Right lobe of liver (tissue), 4 donors: ENCODE measurements at regions not wholly inside any gene's neighbourhood (a gene's known extent, or its start where the extent isn't known, plus 50 kb on each side); places are given as distances from the start of the nearest gene placed in this dataset.

Source experiments
- CTCF ChIP-seq, 4 donors: fragments of 200-600 bp in 3 of 4; fragments of 450-650 bp in 1 of 4; IDR thresholded peaks; one replicate each; pipeline versions ENCODE4 v1.5.1 to v1.8.0; 2016 to 2022; ENCODE audit warnings: antibody characterized with exemption in 4 of 4, mild to moderate bottlenecking in 2 of 4
- POLR2A ChIP-seq: fragments of 450-650 bp; IDR thresholded peaks from one replicate; pipeline ENCODE4 v1.6.1; 2017; ENCODE audit warnings: antibody characterized with exemption, mild to moderate bottlenecking
- donor health status: DM: no; HTN: no; CAD: no.
- donor health status: DM: no; HTN: no; CAD: no.
- donor health status: DM: no; HTN: yes; CAD: no.

DNA sequence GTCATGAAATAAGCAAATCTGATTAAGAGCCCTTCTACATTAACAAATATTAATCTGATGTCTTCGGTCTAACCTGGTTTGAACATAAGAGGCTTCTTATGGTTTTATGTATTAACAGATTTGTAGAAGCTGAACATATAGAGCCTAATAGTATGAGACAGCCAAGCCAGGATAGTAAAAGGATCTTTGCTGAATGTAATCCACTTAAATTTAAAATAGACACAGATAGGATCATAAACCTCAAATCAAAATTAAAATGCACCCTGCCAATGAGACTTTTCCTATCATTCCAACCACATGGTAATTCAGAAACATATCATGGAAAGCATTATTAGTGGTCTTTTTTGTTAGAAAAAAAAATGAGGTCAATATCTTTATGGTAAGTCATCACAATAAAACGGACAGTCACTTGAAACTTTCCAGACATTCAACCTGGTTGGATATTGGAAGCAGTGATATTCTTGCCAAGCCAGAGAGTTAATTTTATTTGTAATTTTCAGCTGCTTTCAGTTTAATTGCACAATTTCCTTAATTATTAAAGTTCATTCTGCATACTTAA, 606.9 kb upstream of the SALL1 start:
- TF ChIP-seq POLR2A (no peak), CTCF (IDR thresholded peaks at IDR 0.05) (no peak)
